ENCODE measurements at regions not wholly inside any gene's neighbourhood (a gene's known extent, or its start where the extent isn't known, plus 50 kb on each side); places are given as distances from the start of the nearest gene placed in this dataset.

- TF ChIP-seq CTCF (conservative IDR thresholded peaks at IDR 0.05) = no peak
- no peak for TF ChIP-seq ZFX (IDR thresholded peaks at IDR 0.05)
These were observed 109.9 kb upstream of the AKIP1 start for GRCh38 chr11:8801121-8801520.
